ENCODE measurements at regions not wholly inside any gene's neighbourhood (a gene's known extent, or its start where the extent isn't known, plus 50 kb on each side); places are given as distances from the start of the nearest gene placed in this dataset.
A peak's percentile ranks its signal among the peaks of the same experiment; 100 is the strongest.

DNA sequence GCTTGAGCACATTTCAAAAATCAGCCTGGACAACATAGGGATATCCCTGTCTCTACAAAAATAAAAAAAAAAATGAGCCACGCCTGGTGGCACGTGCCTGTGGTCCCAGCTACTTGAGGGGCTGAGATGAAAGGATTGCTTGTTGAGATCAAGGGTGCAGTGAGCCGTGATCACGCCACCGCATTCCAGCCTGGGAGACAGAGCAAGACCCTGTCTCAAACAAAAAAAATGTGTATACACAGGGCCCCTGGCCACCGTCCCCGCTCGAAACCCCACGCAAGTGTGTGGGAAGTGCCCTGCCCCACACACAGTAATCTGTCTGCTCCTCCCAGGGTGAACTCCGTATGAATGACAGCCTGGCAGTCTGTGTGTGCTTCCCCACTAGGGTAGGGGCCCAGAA lies 93.0 kb upstream of the RPL38 start:
- no peak overlapping the region for H3K9ac ChIP-seq (ENCODE audit: low read depth, low read length)
- no peaks in the 10 kb centered on the region for H3K9me3 ChIP-seq (ENCODE audit: insufficient read depth, low read depth, low read length)
- no peaks in the 10 kb centered on the region for H3K27me3 ChIP-seq (ENCODE audit: insufficient read depth, low read length)
- H3K4me3 ChIP-seq (ENCODE audit: low read length): no peak overlapping the region
- no peak overlapping the region for H3K27ac ChIP-seq (ENCODE audit: low read length)
- H3K36me3 ChIP-seq (ENCODE audit: insufficient read depth, low read depth, low read length): no peaks in the 10 kb centered on the region
- peaks cover 12% of the 10 kb centered on the region; the same call in 1 of the 2 replicates for H3K4me1 ChIP-seq (ENCODE audit: insufficient read depth, low read length)

DNA sequence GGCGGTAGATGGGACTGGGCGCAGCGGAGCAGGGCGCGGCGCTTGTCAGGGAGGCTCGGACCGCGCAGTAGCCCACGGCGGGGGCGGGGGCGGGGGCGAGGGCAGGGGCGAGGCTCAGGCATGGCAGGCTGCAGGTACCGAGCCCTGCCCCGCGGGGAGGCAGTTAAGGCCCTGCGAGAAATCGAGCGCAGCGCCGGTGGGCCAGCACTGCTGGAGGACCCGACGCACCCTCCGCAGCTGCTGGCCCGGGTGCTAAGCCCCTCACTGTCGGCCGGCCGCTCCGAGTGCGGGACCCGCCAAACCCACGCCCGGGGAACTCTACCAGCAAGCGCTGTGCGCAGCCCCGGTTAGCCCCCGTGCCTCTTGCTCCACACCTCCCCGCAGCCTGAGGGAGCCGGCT lies 90.2 kb upstream of the RPL38 start:
- H3K36me3 ChIP-seq (ENCODE audit: insufficient read depth, low read depth, low read length): no peaks in the 10 kb centered on the region
- no peak overlapping the region for H3K27ac ChIP-seq (ENCODE audit: low read length)
- no peaks in the 10 kb centered on the region for H3K27me3 ChIP-seq (ENCODE audit: insufficient read depth, low read length)
- H3K4me3 ChIP-seq (ENCODE audit: low read length): no peak overlapping the region
- peaks cover 38% of the 10 kb centered on the region; the same call in 1 of the 2 replicates for H3K4me1 ChIP-seq (ENCODE audit: insufficient read depth, low read length)
- H3K9me3 ChIP-seq (ENCODE audit: insufficient read depth, low read depth, low read length): no peaks in the 10 kb centered on the region
- no peak overlapping the region for H3K9ac ChIP-seq (ENCODE audit: low read depth, low read length)

DNA sequence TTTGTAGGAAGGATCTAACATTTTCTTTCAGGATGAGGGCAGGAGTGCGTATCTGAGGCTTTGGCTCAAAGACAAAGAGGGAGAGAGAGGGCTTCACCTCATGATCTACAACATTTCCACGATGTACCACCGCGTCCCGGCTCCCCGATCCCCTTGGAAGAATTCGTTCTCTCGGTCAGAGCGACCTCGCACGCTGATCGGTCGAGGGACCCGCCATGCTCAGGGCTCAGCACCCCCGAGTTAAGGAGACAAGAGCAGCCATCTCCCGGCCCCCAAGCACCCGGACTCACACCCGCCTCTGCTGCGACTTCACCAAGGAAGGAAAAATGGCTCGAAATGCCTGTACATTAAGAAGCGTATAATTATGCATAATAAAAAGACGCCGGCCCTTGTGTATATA lies 89.5 kb upstream of the RPL38 start:
- H3K9me3 ChIP-seq (ENCODE audit: insufficient read depth, low read depth, low read length): no peaks in the 10 kb centered on the region
- peaks cover 36% of the 10 kb centered on the region; the same call in 1 of the 2 replicates for H3K4me1 ChIP-seq (ENCODE audit: insufficient read depth, low read length)
- no peaks in the 10 kb centered on the region for H3K36me3 ChIP-seq (ENCODE audit: insufficient read depth, low read depth, low read length)
- H3K27ac ChIP-seq (ENCODE audit: low read length): no peak overlapping the region
- no peak overlapping the region for H3K9ac ChIP-seq (ENCODE audit: low read depth, low read length)
- no peak overlapping the region for H3K4me3 ChIP-seq (ENCODE audit: low read length)
- H3K27me3 ChIP-seq (ENCODE audit: insufficient read depth, low read length): no peaks in the 10 kb centered on the region

DNA sequence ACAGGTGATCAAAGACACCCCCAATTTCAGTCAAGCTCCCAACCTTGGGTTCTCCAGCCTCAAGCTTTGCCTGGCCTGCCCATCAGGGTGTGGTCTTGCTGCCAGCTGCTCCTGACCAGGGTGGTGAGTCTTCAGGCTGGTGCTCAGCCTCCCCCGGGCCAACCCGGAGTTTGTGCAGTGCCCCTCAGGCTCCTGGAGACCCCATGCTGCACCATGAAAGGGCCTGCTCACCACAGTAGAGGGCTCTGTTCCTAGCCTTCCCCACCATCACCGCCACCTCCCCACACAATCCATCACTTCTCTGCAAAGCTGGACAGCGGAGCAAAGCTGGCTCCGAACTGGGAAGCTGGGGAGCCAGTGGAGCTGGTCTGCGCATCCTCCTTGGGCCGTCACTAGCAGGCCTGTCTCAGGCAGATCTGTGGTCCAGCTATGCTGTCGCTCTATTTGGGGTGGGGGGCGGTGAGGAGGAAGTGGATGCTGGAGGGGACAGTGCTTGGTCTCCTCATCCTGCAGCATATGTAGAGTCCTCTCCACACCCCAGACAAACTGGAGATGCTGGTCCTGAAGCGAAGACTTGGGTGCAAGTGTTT lies 88.5 kb upstream of the RPL38 start:
- no peak overlapping the region for H3K27ac ChIP-seq (ENCODE audit: low read length)
- H3K27me3 ChIP-seq (ENCODE audit: insufficient read depth, low read length): no peaks in the 10 kb centered on the region
- peaks cover 33% of the 10 kb centered on the region; the same call in 1 of the 2 replicates for H3K4me1 ChIP-seq (ENCODE audit: insufficient read depth, low read length)
- H3K9me3 ChIP-seq (ENCODE audit: insufficient read depth, low read depth, low read length): no peaks in the 10 kb centered on the region
- H3K4me3 ChIP-seq (ENCODE audit: low read length): no peak overlapping the region
- H3K36me3 ChIP-seq (ENCODE audit: insufficient read depth, low read depth, low read length): no peaks in the 10 kb centered on the region
- no peak overlapping the region for H3K9ac ChIP-seq (ENCODE audit: low read depth, low read length)

DNA sequence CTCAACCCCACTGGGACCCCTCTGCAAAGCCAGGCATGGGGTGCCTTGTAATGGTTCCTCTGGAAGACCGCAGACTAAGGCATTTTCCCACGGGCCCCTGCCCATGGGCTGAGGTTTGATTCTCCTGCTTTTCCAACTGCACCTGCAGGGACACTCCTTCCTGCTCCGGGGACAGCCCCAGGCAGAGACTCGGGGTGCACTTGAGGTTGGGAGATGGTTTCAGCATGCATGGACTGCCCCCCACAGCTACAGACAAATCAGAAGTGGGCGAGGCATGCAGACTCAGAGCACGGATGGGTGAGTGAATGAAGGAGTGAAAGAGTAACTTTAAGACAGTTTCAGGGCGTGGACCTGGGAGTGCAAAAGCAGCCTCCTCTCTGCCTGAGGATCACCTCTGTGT lies 87.9 kb upstream of the RPL38 start:
- Histone ChIP-seq H3K9me3 (ENCODE audit: insufficient read depth, low read depth, low read length) (no peaks in the 10 kb centered on the region), H3K27me3 (ENCODE audit: insufficient read depth, low read length) (no peaks in the 10 kb centered on the region)

GRCh38 chr17:74116087-74116717 lies 87.3 kb upstream of the RPL38 start:
- H3K4me1 ChIP-seq (ENCODE audit: insufficient read depth, low read length): peaks cover 33% of the 10 kb centered on the region; the same call in 1 of the 2 replicates
- no peaks in the 10 kb centered on the region for H3K27me3 ChIP-seq (ENCODE audit: insufficient read depth, low read length)
- no peaks in the 10 kb centered on the region for H3K36me3 ChIP-seq (ENCODE audit: insufficient read depth, low read depth, low read length)

More for the DNA sequence above, 87.9 kb upstream of the RPL38 start:
- no peak overlapping the region for H3K27ac ChIP-seq (ENCODE audit: low read length)
- no peaks in the 10 kb centered on the region for H3K36me3 ChIP-seq (ENCODE audit: insufficient read depth, low read depth, low read length)
- H3K4me1 ChIP-seq (ENCODE audit: insufficient read depth, low read length): peaks cover 33% of the 10 kb centered on the region; the same call in 1 of the 2 replicates
- no peak overlapping the region for H3K4me3 ChIP-seq (ENCODE audit: low read length)
- no peak overlapping the region for H3K9ac ChIP-seq (ENCODE audit: low read depth, low read length)

DNA sequence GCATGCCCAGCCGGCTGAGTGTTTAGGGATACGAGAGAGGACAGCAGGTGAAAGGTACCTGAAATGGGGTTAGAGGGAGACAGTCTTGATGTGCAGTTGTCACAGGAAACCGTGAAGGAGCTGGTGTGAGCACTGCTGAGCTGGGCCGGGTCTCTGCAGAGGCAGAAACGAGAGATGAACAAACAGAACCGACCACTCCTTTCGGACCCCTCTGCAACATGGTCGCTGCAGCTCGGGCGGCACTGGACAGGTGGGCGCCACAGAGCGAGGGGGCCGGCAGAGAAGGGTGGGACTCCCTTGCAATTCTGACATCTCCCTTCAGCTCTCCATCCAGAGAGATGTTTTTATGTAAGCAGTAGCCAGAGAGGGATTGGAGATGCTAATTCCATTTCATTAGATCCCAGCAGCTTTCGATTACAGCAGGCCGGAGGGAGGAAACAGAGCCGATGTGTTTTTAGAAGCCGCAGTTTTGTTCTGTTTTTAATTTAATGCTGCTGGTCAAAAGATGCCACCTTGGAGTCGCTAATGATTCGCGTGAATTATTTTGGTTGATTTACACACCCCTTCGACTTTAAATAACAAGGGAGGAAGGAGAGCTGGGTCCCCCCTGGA lies 86.3 kb upstream of the RPL38 start:
- Histone ChIP-seq H3K27me3 (ENCODE audit: insufficient read depth, low read length) (no peaks in the 10 kb centered on the region), H3K36me3 (ENCODE audit: insufficient read depth, low read depth, low read length) (no peaks in the 10 kb centered on the region), H3K4me1 (ENCODE audit: insufficient read depth, low read length) (peaks cover 33% of the 10 kb centered on the region; the same call in 1 of the 2 replicates), H3K27ac (ENCODE audit: low read length) (no peak overlapping the region), H3K9ac (ENCODE audit: low read depth, low read length) (peak overlapping the region; percentile 75; the same call in 1 of the 2 replicates), H3K9me3 (ENCODE audit: insufficient read depth, low read depth, low read length) (no peaks in the 10 kb centered on the region), H3K4me3 (ENCODE audit: low read length) (peak overlapping the region; percentile 27; the same call in 1 of the 2 replicates)

More at GRCh38 chr17:74116087-74116717, 87.3 kb upstream of the RPL38 start:
- Histone ChIP-seq H3K27ac (ENCODE audit: low read length) (no peak overlapping the region), H3K4me3 (ENCODE audit: low read length) (no peak overlapping the region), H3K9me3 (ENCODE audit: insufficient read depth, low read depth, low read length) (no peaks in the 10 kb centered on the region), H3K9ac (ENCODE audit: low read depth, low read length) (no peak overlapping the region)

- peaks cover 33% of the 10 kb centered on the region; the same call in 1 of the 2 replicates for H3K4me1 ChIP-seq (ENCODE audit: insufficient read depth, low read length)
- peak overlapping the region; percentile 27; the same call in 1 of the 2 replicates for H3K4me3 ChIP-seq (ENCODE audit: low read length)
- no peaks in the 10 kb centered on the region for H3K9me3 ChIP-seq (ENCODE audit: insufficient read depth, low read depth, low read length)
- H3K36me3 ChIP-seq (ENCODE audit: insufficient read depth, low read depth, low read length): no peaks in the 10 kb centered on the region
- H3K27ac ChIP-seq (ENCODE audit: low read length): peak overlapping the region; percentile 62
- peak overlapping the region; percentile 75; the same call in 1 of the 2 replicates for H3K9ac ChIP-seq (ENCODE audit: low read depth, low read length)
- H3K27me3 ChIP-seq (ENCODE audit: insufficient read depth, low read length): no peaks in the 10 kb centered on the region
These were observed 85.5 kb upstream of the RPL38 start for GRCh38 chr17:74117999-74118421.

DNA sequence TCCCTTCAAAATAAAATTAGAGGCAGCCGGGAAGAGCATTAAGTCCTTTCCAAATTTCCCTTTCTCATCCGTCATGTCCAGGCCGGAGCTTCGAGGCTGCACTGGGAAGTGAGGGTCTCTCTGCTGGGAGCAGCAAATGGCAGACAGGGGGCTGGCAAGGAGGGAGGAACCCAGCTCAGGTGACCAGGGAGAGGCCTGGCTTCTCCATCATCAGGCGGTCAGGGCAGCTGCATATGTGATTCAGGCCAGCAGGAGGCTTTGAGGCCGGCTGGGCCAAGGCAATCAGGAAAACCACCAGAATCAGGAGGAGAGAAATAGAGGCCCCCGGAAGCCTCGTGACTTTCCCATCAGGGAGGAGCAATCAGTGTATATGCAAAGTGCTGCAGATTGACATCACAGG lies 85.0 kb upstream of the RPL38 start:
- peaks cover 37% of the 10 kb centered on the region; the same call in 1 of the 2 replicates for H3K4me1 ChIP-seq (ENCODE audit: insufficient read depth, low read length)
- H3K27ac ChIP-seq (ENCODE audit: low read length): peak overlapping the region; percentile 62
- peak overlapping the region; percentile 75; the same call in 1 of the 2 replicates for H3K9ac ChIP-seq (ENCODE audit: low read depth, low read length)
- no peaks in the 10 kb centered on the region for H3K9me3 ChIP-seq (ENCODE audit: insufficient read depth, low read depth, low read length)
- no peaks in the 10 kb centered on the region for H3K27me3 ChIP-seq (ENCODE audit: insufficient read depth, low read length)
- H3K36me3 ChIP-seq (ENCODE audit: insufficient read depth, low read depth, low read length): no peaks in the 10 kb centered on the region
- H3K4me3 ChIP-seq (ENCODE audit: low read length): no peak overlapping the region; the same call in 1 of the 2 replicates

DNA sequence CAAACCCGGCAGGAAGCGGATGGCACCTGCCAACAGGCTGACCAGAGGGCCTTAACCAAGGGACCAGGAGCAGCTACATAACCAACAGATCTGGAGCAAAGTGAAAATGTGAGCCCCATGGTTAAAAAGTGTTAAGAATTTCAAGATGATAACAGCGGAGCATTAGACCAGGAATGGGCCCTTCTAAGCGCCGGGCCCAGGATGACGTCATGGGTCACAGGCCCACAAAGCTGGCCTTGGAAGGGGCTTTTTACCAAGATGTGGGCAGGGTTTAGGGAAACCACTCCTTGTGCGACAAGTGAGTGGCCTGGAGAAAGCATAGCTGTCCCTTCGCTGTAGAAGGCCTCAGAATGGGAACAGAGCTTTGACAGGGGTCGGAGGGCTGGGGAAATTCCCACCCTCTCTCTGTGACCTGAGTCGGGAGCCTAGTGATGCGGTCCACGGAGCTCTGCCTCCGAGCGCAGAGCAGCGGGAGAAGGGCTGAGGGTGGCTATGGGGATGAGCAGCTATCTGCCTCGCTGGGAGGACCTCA lies 84.4 kb upstream of the RPL38 start:
- Histone ChIP-seq H3K4me1 (ENCODE audit: insufficient read depth, low read length) (peaks cover 37% of the 10 kb centered on the region; the same call in 1 of the 2 replicates), H3K27ac (ENCODE audit: low read length) (peak overlapping the region; percentile 11), H3K4me3 (ENCODE audit: low read length) (no peak overlapping the region), H3K36me3 (ENCODE audit: insufficient read depth, low read depth, low read length) (no peaks in the 10 kb centered on the region), H3K9ac (ENCODE audit: low read depth, low read length) (peak overlapping the region; percentile 57; the same call in 1 of the 2 replicates), H3K9me3 (ENCODE audit: insufficient read depth, low read depth, low read length) (no peaks in the 10 kb centered on the region), H3K27me3 (ENCODE audit: insufficient read depth, low read length) (no peaks in the 10 kb centered on the region)

- H3K9me3 ChIP-seq (ENCODE audit: insufficient read depth, low read depth, low read length): no peaks in the 10 kb centered on the region
- H3K4me3 ChIP-seq (ENCODE audit: low read length): no peak overlapping the region
- no peaks in the 10 kb centered on the region for H3K36me3 ChIP-seq (ENCODE audit: insufficient read depth, low read depth, low read length)
- H3K4me1 ChIP-seq (ENCODE audit: insufficient read depth, low read length): peaks cover 37% of the 10 kb centered on the region; the same call in 1 of the 2 replicates
- no peak overlapping the region for H3K27ac ChIP-seq (ENCODE audit: low read length)
- no peaks in the 10 kb centered on the region for H3K27me3 ChIP-seq (ENCODE audit: insufficient read depth, low read length)
- no peak overlapping the region for H3K9ac ChIP-seq (ENCODE audit: low read depth, low read length)
These were observed 83.5 kb upstream of the RPL38 start for GRCh38 chr17:74119965-74120364.

Data from iPS-20b (cell line).